RCC 7860 (cell line): ENCODE measurements at regions not wholly inside any gene's neighbourhood (a gene's known extent, or its start where the extent isn't known, plus 50 kb on each side); places are given as distances from the start of the nearest gene placed in this dataset.
"Not testable (repeated sequence)": the region's sequence is repeated elsewhere in the genome, so short reads cannot be mapped to it uniquely, and the experiment has no call there.

Experiments used
- DNase-seq: peaks from one replicate; pipeline ENCODE4 v3.0.0-alpha.2; 2015; ENCODE audit warnings: low spot score
- FAIRE-seq: peaks from 2 replicates; lab custom pipeline; 2012; peaks lifted over from hg19 to GRCh38; lab: Jason Lieb, UNC

DNA sequence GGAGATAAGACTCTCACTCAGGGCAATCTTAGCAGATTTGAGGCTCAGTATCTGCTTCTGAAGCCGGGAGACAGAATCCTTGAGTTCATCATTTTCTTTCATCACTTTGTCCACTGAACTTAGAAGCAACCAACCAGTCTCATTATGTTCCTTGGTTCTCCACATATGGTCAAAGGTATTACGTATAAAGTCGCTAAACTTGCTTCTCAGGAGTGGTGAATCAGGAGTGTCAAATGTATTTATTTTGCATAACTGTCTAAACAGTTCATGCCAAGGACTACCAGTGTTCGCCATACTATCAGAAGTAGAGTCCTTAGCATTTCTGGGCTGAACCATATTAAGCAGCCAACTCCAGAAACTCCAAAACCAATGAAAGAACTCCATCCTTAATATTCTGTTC, 163.0 kb upstream of the ZNF184 start:
- not testable (repeated sequence) for DNase-seq

DNA sequence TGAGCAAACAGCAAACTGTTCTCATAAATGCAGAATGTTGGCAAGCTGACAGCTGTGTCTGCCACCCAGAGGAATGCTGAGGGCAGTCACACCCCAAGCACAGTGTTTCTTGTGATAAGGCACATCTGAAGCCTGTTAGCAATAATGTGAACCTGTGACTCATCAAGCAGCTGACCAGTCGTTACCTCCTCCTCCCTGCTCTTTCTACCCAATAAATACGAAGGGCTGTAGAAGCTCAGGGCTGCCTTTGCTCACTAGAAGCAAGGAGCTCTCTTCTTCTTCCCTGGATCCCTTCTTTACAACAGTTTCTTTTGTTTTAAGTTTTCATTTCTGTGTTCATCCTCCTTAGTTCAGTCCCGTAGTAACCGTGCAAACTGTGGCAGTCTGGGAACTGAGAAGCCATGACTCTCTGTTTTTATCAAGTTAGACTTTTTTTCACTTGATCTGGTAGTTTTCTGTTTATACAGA, 160.3 kb upstream of the ZNF184 start:
- DNase-seq, FAIRE-seq: not testable (repeated sequence)

More for the DNA sequence above, 163.0 kb upstream of the ZNF184 start:
- not testable (repeated sequence) for FAIRE-seq

GRCh38 chr6:27631609-27631916, 158.7 kb upstream of the ZNF184 start:
- no peak for FAIRE-seq
- DNase-seq: no peak

DNA sequence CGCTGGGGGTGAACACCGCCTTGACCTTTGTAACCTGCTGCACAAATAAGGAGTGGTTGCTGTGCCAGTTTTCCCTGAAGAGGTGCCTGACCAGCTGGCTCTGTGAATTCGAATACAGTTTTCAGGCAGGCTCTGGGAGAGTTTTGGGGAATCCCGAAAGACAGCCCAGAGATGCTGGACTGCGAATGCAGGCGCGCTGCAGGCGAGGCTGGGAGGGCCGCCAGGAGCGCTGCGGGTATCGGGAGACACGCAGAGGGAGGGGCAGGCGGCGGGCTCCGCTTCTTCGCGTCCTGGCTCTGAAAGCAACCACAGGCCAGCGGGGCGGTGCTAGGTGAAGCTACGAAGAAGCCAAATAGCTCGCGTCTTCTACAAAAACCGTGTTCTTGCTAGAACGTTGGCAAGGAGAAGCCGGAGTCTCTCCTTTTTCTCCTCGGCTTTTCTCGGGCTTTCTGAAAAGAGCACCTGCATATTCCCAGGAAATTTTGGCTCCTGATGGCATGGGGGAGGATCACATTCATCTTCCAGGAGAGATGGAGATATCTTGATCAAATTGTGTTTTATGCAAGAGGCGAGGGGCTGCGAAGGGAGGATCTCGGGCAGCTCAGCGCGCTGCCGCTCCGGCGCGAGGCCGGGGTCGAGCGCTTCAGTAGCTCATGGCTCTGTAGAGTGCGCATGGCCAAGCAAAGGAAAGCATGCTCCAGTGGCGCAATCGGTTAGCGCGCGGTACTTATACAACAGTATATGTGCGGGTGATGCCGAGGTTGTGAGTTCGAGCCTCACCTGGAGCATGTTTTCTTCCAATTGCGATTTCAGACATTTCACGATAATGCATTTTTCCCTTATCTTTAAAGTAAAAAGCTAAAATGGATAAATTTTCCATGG, 158.1 kb upstream of the ZNF184 start:
- DNase-seq: no peak
- no peak for FAIRE-seq

DNA sequence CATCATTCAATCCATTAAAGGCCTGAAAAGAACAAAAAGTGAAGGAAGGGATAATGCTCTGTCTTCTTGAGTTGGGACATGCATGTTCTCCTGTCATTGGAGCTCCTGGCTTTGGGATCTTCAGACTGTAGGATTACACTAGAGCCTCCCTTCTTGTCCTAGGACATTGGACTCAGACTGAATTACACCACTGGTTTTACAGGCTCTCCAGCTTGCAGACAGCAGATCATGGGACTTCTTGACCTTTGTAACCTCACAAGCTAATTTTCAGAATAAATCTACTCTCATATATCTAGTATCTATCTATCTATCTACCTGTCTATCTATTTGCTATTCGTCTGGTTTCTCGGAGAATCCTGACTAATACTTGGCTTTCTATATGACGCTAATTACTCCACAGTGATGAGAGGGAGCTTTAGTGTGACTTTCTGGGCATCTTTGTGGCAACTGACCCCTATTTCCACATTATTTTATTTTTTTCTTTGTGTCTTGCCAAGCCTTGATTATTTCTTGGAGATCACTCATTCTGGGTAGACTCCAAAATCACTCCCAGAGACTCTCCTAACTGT, 151.9 kb upstream of the ZNF184 start:
- FAIRE-seq (no peak), DNase-seq (no peak)

DNA sequence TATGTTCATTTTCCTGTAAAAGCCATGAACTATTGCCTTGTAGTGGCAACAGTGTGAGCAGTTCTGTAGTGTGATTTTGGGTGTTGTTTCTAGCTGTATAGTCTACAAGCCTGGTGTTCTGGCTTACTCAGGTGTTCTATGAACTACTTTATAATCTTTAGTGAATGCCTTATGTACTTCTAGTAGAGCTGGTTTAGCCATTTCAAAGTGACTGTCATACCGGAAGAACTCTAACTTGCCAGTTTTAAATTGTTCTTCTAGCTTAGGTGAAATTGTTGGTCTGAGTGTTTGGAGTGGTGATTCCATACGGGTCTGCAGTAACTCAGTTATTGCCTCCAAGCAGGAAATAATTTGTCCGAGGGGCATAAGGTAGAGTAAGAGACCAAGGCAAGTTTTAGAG, 150.2 kb upstream of the ZNF184 start:
- FAIRE-seq: no peak

GRCh38 chr6:27619436-27619835, 146.5 kb upstream of the ZNF184 start:
- FAIRE-seq (no peak), DNase-seq (no peak)

More for the DNA sequence above, 150.2 kb upstream of the ZNF184 start:
- no peak for DNase-seq

- no peak for FAIRE-seq
- peak; percentile 54 for DNase-seq
These were observed 145.1 kb upstream of the ZNF184 start for GRCh38 chr6:27617700-27618689.

GRCh38 chr6:27617046-27617687, 144.3 kb upstream of the ZNF184 start:
- no peak for FAIRE-seq
- DNase-seq: no peak

- FAIRE-seq (no peak), DNase-seq (no peak)
These were observed 143.6 kb upstream of the ZNF184 start for GRCh38 chr6:27616328-27617045.

- no peak for FAIRE-seq
- no peak for DNase-seq
These were observed 138.5 kb upstream of the ZNF184 start for GRCh38 chr6:27611451-27611850.

- FAIRE-seq (no peak), DNase-seq (peak; percentile 46)
These were observed 136.3 kb upstream of the ZNF184 start for GRCh38 chr6:27608916-27609883.

GRCh38 chr6:27605401-27606342, 132.8 kb upstream of the ZNF184 start:
- FAIRE-seq (peak; percentile 61), DNase-seq (peak; percentile 85)

DNA sequence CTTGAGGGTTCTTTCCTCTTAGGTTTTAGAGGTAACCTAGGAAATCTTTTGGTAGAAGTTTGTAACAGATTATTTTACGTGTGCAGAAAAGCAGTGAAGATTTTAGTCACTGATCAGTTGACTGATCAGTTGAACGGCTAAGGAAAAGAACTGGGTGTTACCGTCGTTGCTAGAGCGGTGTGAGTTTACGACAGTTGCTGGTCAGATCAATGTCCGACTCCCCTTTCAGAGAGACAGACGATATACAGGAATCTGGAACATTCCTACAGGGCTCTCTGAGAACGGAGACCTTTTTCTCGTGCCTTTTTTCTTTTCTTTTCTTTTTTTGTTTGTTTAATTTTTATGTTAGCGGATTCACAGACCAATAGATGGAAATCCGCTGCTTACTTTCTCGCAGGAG, 132.1 kb upstream of the ZNF184 start:
- DNase-seq (no peak), FAIRE-seq (no peak)

DNA sequence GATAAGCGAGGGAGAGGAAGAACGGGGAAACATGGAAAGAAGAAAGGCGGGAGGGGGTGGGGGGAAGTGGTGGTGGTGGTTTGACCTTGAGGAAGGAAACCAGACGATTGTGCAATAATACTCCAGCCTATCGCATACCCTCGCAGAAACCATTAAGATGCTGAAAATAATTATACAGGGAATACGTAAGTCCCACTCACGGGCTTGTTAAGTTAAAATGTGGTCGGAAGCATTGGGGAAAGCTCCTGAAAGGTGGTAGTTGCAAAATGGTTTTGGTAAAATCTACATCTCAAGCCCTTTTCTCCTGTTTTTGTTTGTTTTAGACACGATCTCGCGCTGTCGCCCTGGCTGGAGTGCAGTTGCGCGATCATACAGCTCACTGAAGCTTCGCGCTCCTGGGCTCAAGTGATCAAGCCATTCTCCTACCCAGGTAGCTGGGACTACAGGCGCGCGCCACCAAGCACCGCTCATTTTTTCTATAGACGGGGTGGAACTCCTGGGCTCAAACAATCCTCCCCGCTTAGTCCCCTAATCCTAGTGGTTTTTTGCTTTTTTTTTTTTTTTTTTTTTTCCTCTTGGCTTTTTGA, 128.9 kb upstream of the ZNF184 start:
- FAIRE-seq (no peak), DNase-seq (no peak)

GRCh38 chr6:27599859-27600532, 127.1 kb upstream of the ZNF184 start:
- DNase-seq (no peak), FAIRE-seq (no peak)
